Immature natural killer cell (primary cell): ENCODE measurements at regions not wholly inside any gene's neighbourhood (a gene's known extent, or its start where the extent isn't known, plus 50 kb on each side); places are given as distances from the start of the nearest gene placed in this dataset.
"Not testable (repeated sequence)": the region's sequence is repeated elsewhere in the genome, so short reads cannot be mapped to it uniquely, and the experiment has no call there.

Experiments
- DNase-seq, 3 donors: peaks; one replicate each; pipeline ENCODE4 v3.0.0; 2022; ENCODE audit warnings: mixed read lengths in 1 of 3
- H3K27ac Mint-ChIP-seq, 6 donors: one replicate each; pipeline ENCODE4 v1.8.0; 2020; ENCODE audit warnings: mixed read lengths in 6 of 6, mild to moderate bottlenecking in 5 of 6, inconsistent platforms in 4 of 6, moderate library complexity in 3 of 6
- H3K27me3 Mint-ChIP-seq, 3 donors: one replicate each; pipeline ENCODE4 v1.8.0; 2020 to 2021; ENCODE audit warnings: low read depth in 3 of 3, mild to moderate bottlenecking in 3 of 3, mixed read lengths in 3 of 3, moderate library complexity in 3 of 3, inconsistent platforms in 1 of 3
- H3K36me3 Mint-ChIP-seq, 3 donors: one replicate each; pipeline ENCODE4 v1.8.0; 2020; ENCODE audit warnings: mixed read lengths in 3 of 3, inconsistent platforms in 2 of 3, mild to moderate bottlenecking in 2 of 3
- H3K4me1 Mint-ChIP-seq, 2 donors: one replicate each; pipeline ENCODE4 v1.8.0; 2020; ENCODE audit warnings: inconsistent platforms in 2 of 2, mild to moderate bottlenecking in 2 of 2, mixed read lengths in 2 of 2, moderate library complexity in 1 of 2
- H3K4me3 Mint-ChIP-seq, 5 donors: one replicate each; pipeline ENCODE4 v1.8.0; 2020; ENCODE audit warnings: mild to moderate bottlenecking in 5 of 5, mixed read lengths in 5 of 5, inconsistent platforms in 3 of 5, moderate library complexity in 3 of 5
- H3K9me3 Mint-ChIP-seq, 6 donors: one replicate each; pipeline ENCODE4 v1.8.0; 2020; ENCODE audit warnings: mild to moderate bottlenecking in 6 of 6, mixed read lengths in 6 of 6, inconsistent platforms in 4 of 6, moderate library complexity in 3 of 6

- no peak overlapping the region for H3K4me3 Mint-ChIP-seq
- DNase-seq = no peak
- H3K27ac Mint-ChIP-seq = no peak overlapping the region
- no peaks in the 10 kb centered on the region for H3K36me3 Mint-ChIP-seq
- H3K9me3 Mint-ChIP-seq = peaks cover 0 to 4% (median 0%) of the 10 kb centered on the region in 6 donors
- no peaks in the 10 kb centered on the region for H3K4me1 Mint-ChIP-seq
- H3K27me3 Mint-ChIP-seq = peaks cover 0 to 4% (median 4%) of the 10 kb centered on the region in 3 donors
Measured at GRCh38 chr9:1521547-1521946, 471.4 kb downstream of the DMRT2 start.

GRCh38 chr9:1522219-1522767 is 472.1 kb downstream of the DMRT2 start:
- H3K9me3 Mint-ChIP-seq = peaks cover 0 to 4% (median 0%) of the 10 kb centered on the region in 6 donors
- no peak overlapping the region for H3K4me3 Mint-ChIP-seq
- peaks cover 0 to 5% (median 4%) of the 10 kb centered on the region in 3 donors for H3K27me3 Mint-ChIP-seq
- H3K4me1 Mint-ChIP-seq = no peaks in the 10 kb centered on the region
- no peak for DNase-seq
- no peaks in the 10 kb centered on the region for H3K36me3 Mint-ChIP-seq
- no peak overlapping the region for H3K27ac Mint-ChIP-seq

- DNase-seq = no peak
- peaks cover 0 to 4% (median 0%) of the 10 kb centered on the region in 6 donors for H3K9me3 Mint-ChIP-seq
- H3K4me3 Mint-ChIP-seq = no peak overlapping the region
- H3K36me3 Mint-ChIP-seq = no peaks in the 10 kb centered on the region
- H3K4me1 Mint-ChIP-seq = no peaks in the 10 kb centered on the region
- peaks cover 0 to 10% (median 2%) of the 10 kb centered on the region in 3 donors for H3K27me3 Mint-ChIP-seq
- H3K27ac Mint-ChIP-seq = no peak overlapping the region
Measured at GRCh38 chr9:1528456-1528855, 478.3 kb downstream of the DMRT2 start.

GRCh38 chr9:1530696-1531095 is 480.5 kb downstream of the DMRT2 start:
- Mint-ChIP-seq H3K27ac (no peak overlapping the region), H3K9me3 (no peaks in the 10 kb centered on the region), H3K36me3 (no peaks in the 10 kb centered on the region)

GRCh38 chr9:1531424-1531823 is 481.3 kb downstream of the DMRT2 start:
- H3K27ac Mint-ChIP-seq = no peak overlapping the region
- no peak overlapping the region for H3K4me3 Mint-ChIP-seq
- no peak for DNase-seq
- H3K9me3 Mint-ChIP-seq = peaks cover 0 to 2% (median 0%) of the 10 kb centered on the region in 6 donors
- no peaks in the 10 kb centered on the region for H3K4me1 Mint-ChIP-seq
- H3K36me3 Mint-ChIP-seq = no peaks in the 10 kb centered on the region
- peaks cover 0 to 10% (median 3%) of the 10 kb centered on the region in 3 donors for H3K27me3 Mint-ChIP-seq

More at GRCh38 chr9:1530696-1531095, 480.5 kb downstream of the DMRT2 start:
- Mint-ChIP-seq H3K4me1 (no peaks in the 10 kb centered on the region), H3K27me3 (peaks cover 2 to 10% (median 3%) of the 10 kb centered on the region in 3 donors), H3K4me3 (no peak overlapping the region)
- no peak for DNase-seq

GRCh38 chr9:1532171-1532570 is 482.0 kb downstream of the DMRT2 start:
- H3K4me1 Mint-ChIP-seq = no peaks in the 10 kb centered on the region
- H3K36me3 Mint-ChIP-seq = no peaks in the 10 kb centered on the region
- peaks cover 0 to 2% (median 0%) of the 10 kb centered on the region in 6 donors for H3K9me3 Mint-ChIP-seq
- DNase-seq = no peak
- no peak overlapping the region for H3K4me3 Mint-ChIP-seq
- H3K27me3 Mint-ChIP-seq = peaks cover 0 to 11% (median 3%) of the 10 kb centered on the region in 3 donors
- no peak overlapping the region for H3K27ac Mint-ChIP-seq

- no peak overlapping the region for H3K4me3 Mint-ChIP-seq
- peaks cover 0 to 2% (median 0%) of the 10 kb centered on the region in 6 donors for H3K9me3 Mint-ChIP-seq
- DNase-seq = no peak
- H3K36me3 Mint-ChIP-seq = no peaks in the 10 kb centered on the region
- H3K4me1 Mint-ChIP-seq = no peaks in the 10 kb centered on the region
- H3K27ac Mint-ChIP-seq = no peak overlapping the region
- H3K27me3 Mint-ChIP-seq = peaks cover 0 to 6% (median 3%) of the 10 kb centered on the region in 3 donors
Measured at GRCh38 chr9:1535051-1535450, 480.1 kb upstream of the SMARCA2 start.

- H3K36me3 Mint-ChIP-seq = no peaks in the 10 kb centered on the region
- no peak overlapping the region for H3K27ac Mint-ChIP-seq
- no peak for DNase-seq
- peaks cover 0 to 2% (median 0%) of the 10 kb centered on the region in 6 donors for H3K9me3 Mint-ChIP-seq
- H3K27me3 Mint-ChIP-seq = peaks cover 0 to 6% (median 3%) of the 10 kb centered on the region in 3 donors
- no peaks in the 10 kb centered on the region for H3K4me1 Mint-ChIP-seq
- no peak overlapping the region for H3K4me3 Mint-ChIP-seq
Measured at GRCh38 chr9:1535599-1535998, 479.5 kb upstream of the SMARCA2 start.

- no peak overlapping the region for H3K27ac Mint-ChIP-seq
- peaks cover 0 to 6% (median 3%) of the 10 kb centered on the region in 3 donors for H3K27me3 Mint-ChIP-seq
- H3K9me3 Mint-ChIP-seq = peaks cover 0 to 2% (median 0%) of the 10 kb centered on the region in 6 donors
- H3K4me1 Mint-ChIP-seq = no peaks in the 10 kb centered on the region
- no peaks in the 10 kb centered on the region for H3K36me3 Mint-ChIP-seq
- DNase-seq = no peak
- H3K4me3 Mint-ChIP-seq = no peak overlapping the region
Measured at GRCh38 chr9:1536522-1537170, 478.5 kb upstream of the SMARCA2 start.

GRCh38 chr9:1538301-1538700 is 476.8 kb upstream of the SMARCA2 start:
- Mint-ChIP-seq H3K27me3 (peaks cover 0 to 3% (median 2%) of the 10 kb centered on the region in 3 donors), H3K36me3 (no peaks in the 10 kb centered on the region), H3K4me3 (no peak overlapping the region), H3K27ac (no peak overlapping the region), H3K4me1 (no peaks in the 10 kb centered on the region), H3K9me3 (peaks cover 0 to 2% (median 0%) of the 10 kb centered on the region in 6 donors)
- no peak for DNase-seq

- H3K4me1 Mint-ChIP-seq = no peaks in the 10 kb centered on the region
Measured at GRCh38 chr9:1539216-1539615, 475.9 kb upstream of the SMARCA2 start.

GRCh38 chr9:1550636-1551035 is 464.5 kb upstream of the SMARCA2 start:
- H3K36me3 Mint-ChIP-seq = no peaks in the 10 kb centered on the region
- H3K27ac Mint-ChIP-seq = no peak overlapping the region
- DNase-seq = no peak
- peaks cover 0 to 1% (median 0%) of the 10 kb centered on the region in 3 donors for H3K27me3 Mint-ChIP-seq
- H3K9me3 Mint-ChIP-seq = peaks cover 0 to 12% (median 5%) of the 10 kb centered on the region in 6 donors
- H3K4me1 Mint-ChIP-seq = no peaks in the 10 kb centered on the region
- no peak overlapping the region for H3K4me3 Mint-ChIP-seq

More at GRCh38 chr9:1539216-1539615, 475.9 kb upstream of the SMARCA2 start:
- peaks cover 0 to 2% (median 0%) of the 10 kb centered on the region in 3 donors for H3K27me3 Mint-ChIP-seq
- H3K4me3 Mint-ChIP-seq = no peak overlapping the region
- H3K27ac Mint-ChIP-seq = no peak overlapping the region
- no peaks in the 10 kb centered on the region for H3K36me3 Mint-ChIP-seq
- peaks cover 0 to 2% (median 0%) of the 10 kb centered on the region in 6 donors for H3K9me3 Mint-ChIP-seq
- DNase-seq = no peak

- Mint-ChIP-seq H3K36me3 (no peaks in the 10 kb centered on the region), H3K27me3 (peaks cover 0 to under 1% (median 0%) of the 10 kb centered on the region in 3 donors), H3K4me1 (no peaks in the 10 kb centered on the region), H3K9me3 (peaks cover 0 to 12% (median 0%) of the 10 kb centered on the region in 6 donors), H3K27ac (no peak overlapping the region), H3K4me3 (no peak overlapping the region)
- no peak for DNase-seq
Measured at GRCh38 chr9:1554081-1555035, 460.8 kb upstream of the SMARCA2 start.

GRCh38 chr9:1558666-1559065 is 456.5 kb upstream of the SMARCA2 start:
- H3K9me3 Mint-ChIP-seq, H3K27me3 Mint-ChIP-seq, H3K27ac Mint-ChIP-seq, H3K36me3 Mint-ChIP-seq, DNase-seq, H3K4me1 Mint-ChIP-seq, H3K4me3 Mint-ChIP-seq: not testable (repeated sequence)
